Esophagus (tissue), 2 donors: ENCODE measurements at regions not wholly inside any gene's neighbourhood (a gene's known extent, or its start where the extent isn't known, plus 50 kb on each side); places are given as distances from the start of the nearest gene placed in this dataset.

Source experiments
- H3K27ac ChIP-seq, 2 donors: one replicate each; pipeline ENCODE4 v1.5.1; 2013; ENCODE audit warnings: low read depth in 2 of 2, mild to moderate bottlenecking in 2 of 2, inconsistent platforms in 1 of 2, low read length in 1 of 2, moderate library complexity in 1 of 2
- H3K27me3 ChIP-seq, 2 donors: one replicate each; pipeline ENCODE4 v1.6.1; 2013; ENCODE audit warnings: low read length in 2 of 2, control low read depth in 1 of 2, mild to moderate bottlenecking in 1 of 2; ENCODE audit not compliant: insufficient read depth in 2 of 2, control insufficient read depth in 1 of 2
- H3K36me3 ChIP-seq, 2 donors: one replicate each; pipeline ENCODE4 v1.6.1; 2013; ENCODE audit warnings: low read length in 1 of 2; ENCODE audit not compliant: control insufficient read depth in 2 of 2, insufficient read depth in 2 of 2
- H3K4me1 ChIP-seq, 2 donors: one replicate each; pipeline ENCODE4 v1.6.1; 2013; ENCODE audit warnings: low read length in 1 of 2; ENCODE audit not compliant: control insufficient read depth in 2 of 2, insufficient read depth in 2 of 2
- H3K4me3 ChIP-seq, 2 donors: one replicate each; pipeline ENCODE4 v1.5.1; 2013; ENCODE audit warnings: low read length in 2 of 2, mild to moderate bottlenecking in 2 of 2, low read depth in 1 of 2, moderate library complexity in 1 of 2
- H3K9me3 ChIP-seq, 2 donors: one replicate each; pipeline ENCODE4 v1.6.1; 2013; ENCODE audit warnings: mild to moderate bottlenecking in 2 of 2, low read depth in 1 of 2, low read length in 1 of 2, moderate library complexity in 1 of 2; ENCODE audit not compliant: control insufficient read depth in 2 of 2, insufficient read depth in 1 of 2
- WGBS, 2 donors: extraction: QIAGEN DNeasy Blood & Tissue Kit; methylation state at CpG; one replicate each; pipeline ENCODE4 v1.1.7; 2013; 5-methylcytosine and 5-hydroxymethylcytosine counted together
- donor health status: healthy with polysubstance abuse.
- donor health status: Bipolar disorder and iron deficiency.

GRCh38 chr16:80080287-80080851, 460.4 kb upstream of the DYNLRB2 start:
- Histone ChIP-seq H3K4me3 (no peak overlapping the region), H3K27ac (no peak overlapping the region), H3K27me3 (no peaks in the 10 kb centered on the region), H3K9me3 (no peaks in the 10 kb centered on the region), H3K4me1 (peaks cover 0 to 3% of the 10 kb centered on the region in 2 donors), H3K36me3 (no peaks in the 10 kb centered on the region)
- 89 to 93% methylated on average over 2 of the region's 2 CpGs for WGBS, 2 donors

DNA sequence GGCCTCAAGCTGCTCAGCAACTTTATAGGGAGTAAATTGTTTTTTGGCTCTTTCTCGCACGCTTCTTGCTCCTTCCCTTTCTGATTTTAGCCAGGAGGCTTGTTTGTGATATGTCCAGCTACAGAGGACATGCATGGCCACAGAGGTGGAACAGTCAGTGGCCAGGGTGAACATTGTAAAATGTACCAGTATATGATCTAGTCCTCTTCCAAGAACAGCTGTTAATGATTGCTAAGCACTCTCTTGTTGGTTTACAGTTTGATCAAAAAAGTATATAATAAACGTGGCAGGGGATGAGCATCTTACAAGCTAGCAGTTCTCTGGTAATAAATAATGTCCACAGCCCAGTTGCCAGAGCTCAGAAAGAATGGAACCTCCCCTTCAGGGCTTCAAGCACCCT, 461.7 kb upstream of the DYNLRB2 start:
- H3K4me1 ChIP-seq = peaks cover 0 to 2% of the 10 kb centered on the region in 2 donors
- 75 to 80% methylated on average over 3 of the region's 3 CpGs for WGBS, 2 donors
- H3K27me3 ChIP-seq = no peaks in the 10 kb centered on the region
- H3K4me3 ChIP-seq = no peak overlapping the region
- H3K36me3 ChIP-seq = no peaks in the 10 kb centered on the region
- no peak overlapping the region for H3K27ac ChIP-seq
- H3K9me3 ChIP-seq = no peaks in the 10 kb centered on the region

DNA sequence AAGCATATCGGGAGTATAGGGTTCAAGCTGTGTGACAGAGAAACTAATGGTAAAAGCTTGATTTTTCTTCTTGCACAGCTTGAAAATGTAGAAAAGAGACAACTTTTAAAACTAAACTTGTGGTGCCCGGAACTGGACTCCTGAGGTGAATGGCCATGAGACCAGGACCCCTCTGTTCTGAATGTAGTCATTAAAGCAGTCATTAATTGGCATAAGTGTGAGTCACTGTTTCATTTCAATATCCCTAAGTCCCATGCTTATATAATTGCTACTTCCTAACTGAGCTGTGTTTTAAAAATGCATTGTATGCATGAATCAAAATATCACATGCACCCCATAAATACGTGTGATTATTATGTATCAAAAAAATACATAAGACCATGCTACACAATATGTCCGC, 463.1 kb upstream of the DYNLRB2 start:
- Histone ChIP-seq H3K4me1 (no peaks in the 10 kb centered on the region), H3K4me3 (no peak overlapping the region), H3K36me3 (no peaks in the 10 kb centered on the region), H3K27me3 (no peaks in the 10 kb centered on the region), H3K27ac (no peak overlapping the region), H3K9me3 (no peaks in the 10 kb centered on the region)
- 70 to 84% methylated on average over 4 of the region's 4 CpGs for WGBS, 2 donors

GRCh38 chr16:80074329-80074728, 466.5 kb upstream of the DYNLRB2 start:
- no peak overlapping the region for H3K27ac ChIP-seq
- WGBS, 2 donors = 67 to 84% methylated on average over 1 of the region's 1 CpG
- H3K36me3 ChIP-seq = no peaks in the 10 kb centered on the region
- no peaks in the 10 kb centered on the region for H3K4me1 ChIP-seq
- H3K9me3 ChIP-seq = no peaks in the 10 kb centered on the region
- H3K27me3 ChIP-seq = no peaks in the 10 kb centered on the region
- H3K4me3 ChIP-seq = no peak overlapping the region

- no peaks in the 10 kb centered on the region for H3K27me3 ChIP-seq
- WGBS, 2 donors = 81 to 83% methylated on average over 5 of the region's 5 CpGs
- H3K9me3 ChIP-seq = no peaks in the 10 kb centered on the region
- H3K4me1 ChIP-seq = no peaks in the 10 kb centered on the region
- H3K36me3 ChIP-seq = no peaks in the 10 kb centered on the region
- no peak overlapping the region for H3K4me3 ChIP-seq
- no peak overlapping the region for H3K27ac ChIP-seq
Observed at GRCh38 chr16:80071964-80072456, 468.8 kb upstream of the DYNLRB2 start.

DNA sequence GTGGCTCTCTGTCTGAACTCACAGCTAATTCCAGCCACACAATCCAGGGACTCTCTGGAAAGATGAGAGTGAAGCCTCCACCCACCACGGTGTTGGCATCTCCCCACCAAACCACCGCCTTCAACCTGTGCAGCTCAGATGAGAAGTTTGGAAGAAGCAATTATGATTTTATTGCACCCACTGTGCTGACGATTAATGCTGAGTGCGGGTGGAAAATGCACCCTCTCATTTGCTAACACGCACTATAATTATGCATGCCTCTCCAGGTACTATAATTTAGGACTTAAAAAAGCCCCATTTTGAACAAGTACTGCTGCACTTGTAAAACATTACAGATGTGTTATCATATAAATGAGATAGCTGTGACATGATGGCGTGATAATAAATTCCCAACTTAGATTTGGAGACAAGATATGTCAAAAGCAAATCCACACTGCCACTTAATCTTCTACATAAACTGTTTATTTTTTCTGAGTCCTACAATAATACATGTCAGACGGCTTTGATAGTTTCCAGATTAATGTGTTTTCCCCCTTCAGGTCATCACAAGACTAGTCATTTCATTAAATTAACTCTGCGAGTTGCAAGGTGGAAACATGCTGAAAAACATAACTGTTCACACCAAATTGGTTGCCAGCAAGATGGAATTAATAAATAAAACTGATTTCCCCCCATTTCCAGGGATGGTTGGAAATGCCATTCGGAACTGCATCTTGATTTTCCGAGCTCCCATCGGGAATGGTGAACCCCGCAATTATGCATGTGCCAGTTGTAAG, 466.5 kb upstream of the MAF start:
- Histone ChIP-seq H3K9me3 (no peaks in the 10 kb centered on the region), H3K4me1 (peaks cover 0 to 3% of the 10 kb centered on the region in 2 donors), H3K27me3 (no peaks in the 10 kb centered on the region), H3K27ac (peak overlapping the region in 1 of 2 donors; percentile 22), H3K4me3 (no peak overlapping the region), H3K36me3 (no peaks in the 10 kb centered on the region)
- WGBS, 2 donors = 71% methylated on average over 12 of the region's 12 CpGs

DNA sequence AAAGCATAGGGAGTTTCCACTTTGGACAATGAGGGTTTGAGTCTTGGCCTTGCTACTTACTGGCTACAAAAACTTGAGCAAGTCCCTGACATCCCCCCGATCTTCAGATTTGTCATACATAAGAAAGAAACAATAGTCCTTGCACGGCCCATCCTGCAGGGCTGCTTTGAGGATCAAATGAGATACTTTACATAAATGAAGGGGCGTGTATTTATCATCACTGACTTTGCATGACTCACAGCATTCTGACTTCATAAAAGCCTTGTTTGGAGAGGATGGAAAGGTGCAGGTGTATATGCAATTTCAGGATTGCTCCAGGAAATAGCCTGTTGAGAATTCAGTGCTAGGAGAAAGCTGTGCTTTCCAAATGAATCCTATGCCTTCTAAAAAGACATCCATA, 465.0 kb upstream of the MAF start:
- Histone ChIP-seq H3K36me3 (no peaks in the 10 kb centered on the region), H3K27me3 (no peaks in the 10 kb centered on the region), H3K4me3 (no peak overlapping the region), H3K9me3 (no peaks in the 10 kb centered on the region), H3K27ac (peak overlapping the region; percentile 46 to 50), H3K4me1 (peaks cover 0 to 3% of the 10 kb centered on the region in 2 donors)
- WGBS, 2 donors = 42 to 70% methylated on average over 3 of the region's 3 CpGs

DNA sequence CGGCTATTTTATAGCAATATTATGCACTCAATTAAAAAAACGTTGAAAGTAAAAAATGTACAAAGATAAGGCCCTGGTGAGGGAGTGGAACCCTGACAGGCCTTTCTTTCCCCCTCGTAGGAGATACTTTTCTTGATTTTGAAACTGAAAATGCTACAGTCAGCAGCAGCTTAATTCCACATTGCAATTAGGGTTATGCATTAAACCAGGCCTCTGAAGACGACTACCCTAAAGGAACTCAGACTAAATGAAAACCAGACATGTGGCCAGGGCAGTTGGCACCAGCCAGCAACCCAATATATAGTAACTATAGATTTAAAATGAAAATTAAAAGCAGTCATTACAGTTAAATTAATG, 463.2 kb upstream of the MAF start:
- H3K36me3 ChIP-seq = no peaks in the 10 kb centered on the region
- H3K4me3 ChIP-seq = no peak overlapping the region
- H3K27ac ChIP-seq = no peak overlapping the region
- peaks cover 2 to 3% of the 10 kb centered on the region in 2 donors for H3K4me1 ChIP-seq
- H3K27me3 ChIP-seq = no peaks in the 10 kb centered on the region
- H3K9me3 ChIP-seq = no peaks in the 10 kb centered on the region
- WGBS, 2 donors = 56 to 65% methylated on average over 4 of the region's 4 CpGs

DNA sequence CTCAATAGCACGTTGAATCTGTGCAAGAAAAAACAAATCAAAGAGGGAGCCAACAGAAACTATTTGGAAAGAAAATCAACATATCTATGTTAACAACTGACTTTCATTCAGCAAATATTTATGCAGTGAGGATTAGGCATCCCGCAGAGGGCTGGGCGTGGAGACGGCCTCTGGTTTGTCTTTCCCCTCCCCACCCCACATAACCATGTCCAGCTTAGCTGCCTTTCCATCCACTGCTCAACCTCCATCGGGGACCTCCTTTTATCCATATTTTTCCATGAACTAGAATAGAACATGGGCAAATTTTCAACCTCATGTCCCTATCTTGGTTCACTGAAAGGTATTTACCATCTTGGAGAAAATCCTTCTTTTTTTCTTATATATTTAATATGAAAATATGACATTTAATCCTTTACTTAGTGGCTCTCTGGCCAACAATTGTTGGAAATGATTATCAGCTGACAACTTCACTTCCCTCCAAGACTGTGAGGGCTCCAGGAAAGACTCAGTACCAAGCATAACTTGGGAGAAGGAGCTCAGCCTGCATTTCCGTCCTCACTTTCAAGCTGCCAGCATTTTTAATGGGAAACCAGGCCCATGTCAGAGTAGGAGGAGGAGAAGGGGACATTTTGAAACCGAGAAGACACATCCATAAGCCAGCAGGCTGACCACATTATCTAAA, 462.6 kb upstream of the MAF start:
- Histone ChIP-seq H3K27me3 (no peaks in the 10 kb centered on the region), H3K4me3 (no peak overlapping the region), H3K27ac (no peak overlapping the region), H3K4me1 (peaks cover 3 to 5% of the 10 kb centered on the region in 2 donors), H3K9me3 (no peaks in the 10 kb centered on the region), H3K36me3 (no peaks in the 10 kb centered on the region)
- WGBS, 2 donors = 62 to 67% methylated on average over 7 of the region's 7 CpGs
